ENCODE measurements at regions not wholly inside any gene's neighbourhood (a gene's known extent, or its start where the extent isn't known, plus 50 kb on each side); places are given as distances from the start of the nearest gene placed in this dataset.
A peak's percentile ranks its signal among the peaks of the same experiment; 100 is the strongest.

DNA sequence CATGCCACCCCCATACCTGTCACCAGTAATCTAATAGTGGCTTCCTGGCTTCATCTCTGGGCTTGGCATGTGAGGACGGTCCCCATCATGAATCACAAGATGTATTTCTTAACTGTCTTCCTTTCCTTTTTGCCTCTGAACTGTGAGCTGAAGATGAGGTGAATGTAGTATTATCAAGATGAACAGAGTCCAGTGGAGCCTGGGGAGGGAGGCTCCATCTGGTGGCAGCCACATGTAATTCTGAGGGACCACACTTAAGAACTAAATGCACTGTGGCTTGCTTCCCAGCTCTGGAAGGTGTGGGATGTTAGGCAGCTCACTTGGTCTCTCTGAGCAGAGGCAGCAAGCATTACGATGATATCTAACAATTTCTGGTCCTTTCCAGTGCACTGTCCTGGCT lies 354.9 kb upstream of the ASIC2 start:
- DNase-seq (ENCODE audit: low read depth): no peak

DNA sequence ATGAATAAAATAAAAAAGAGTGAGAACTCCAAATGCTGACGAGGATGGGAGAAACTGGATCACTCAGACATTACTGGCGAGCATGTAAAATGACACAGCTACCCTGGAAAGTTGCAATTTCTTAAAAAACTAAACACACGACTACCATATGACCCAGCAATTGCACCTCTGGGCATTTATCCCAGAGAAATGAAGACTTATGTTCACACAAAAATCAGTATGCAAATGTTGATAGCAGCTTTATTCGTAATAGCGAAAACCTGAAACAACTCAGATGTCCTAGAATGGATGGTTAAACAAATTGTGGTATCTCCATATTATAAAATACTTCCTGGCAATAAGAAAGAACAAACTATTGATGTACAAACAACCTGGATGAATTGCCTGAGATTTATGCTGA lies 357.2 kb upstream of the ASIC2 start:
- no peak for DNase-seq (ENCODE audit: low read depth)

DNA sequence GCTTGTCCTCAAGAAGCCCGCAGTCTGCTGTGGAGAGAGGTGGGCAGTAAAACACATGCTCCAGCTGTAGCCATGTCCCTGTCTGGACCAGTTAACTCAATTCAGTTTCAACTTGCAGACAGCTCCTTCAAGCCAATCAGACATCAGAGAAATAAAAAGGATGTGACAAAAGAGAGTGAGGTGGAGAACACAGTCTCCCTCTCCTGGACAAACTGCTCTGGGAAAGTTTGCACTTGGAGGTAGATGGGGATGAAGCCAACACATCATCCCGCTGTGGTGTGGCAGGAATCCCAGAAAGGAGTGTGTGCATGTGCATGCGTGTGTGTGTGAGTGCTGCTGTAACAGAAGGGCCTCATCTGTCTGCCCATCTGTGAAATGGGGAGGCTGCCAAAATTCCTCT lies 358.6 kb upstream of the ASIC2 start:
- DNase-seq (ENCODE audit: low read depth): no peak

DNA sequence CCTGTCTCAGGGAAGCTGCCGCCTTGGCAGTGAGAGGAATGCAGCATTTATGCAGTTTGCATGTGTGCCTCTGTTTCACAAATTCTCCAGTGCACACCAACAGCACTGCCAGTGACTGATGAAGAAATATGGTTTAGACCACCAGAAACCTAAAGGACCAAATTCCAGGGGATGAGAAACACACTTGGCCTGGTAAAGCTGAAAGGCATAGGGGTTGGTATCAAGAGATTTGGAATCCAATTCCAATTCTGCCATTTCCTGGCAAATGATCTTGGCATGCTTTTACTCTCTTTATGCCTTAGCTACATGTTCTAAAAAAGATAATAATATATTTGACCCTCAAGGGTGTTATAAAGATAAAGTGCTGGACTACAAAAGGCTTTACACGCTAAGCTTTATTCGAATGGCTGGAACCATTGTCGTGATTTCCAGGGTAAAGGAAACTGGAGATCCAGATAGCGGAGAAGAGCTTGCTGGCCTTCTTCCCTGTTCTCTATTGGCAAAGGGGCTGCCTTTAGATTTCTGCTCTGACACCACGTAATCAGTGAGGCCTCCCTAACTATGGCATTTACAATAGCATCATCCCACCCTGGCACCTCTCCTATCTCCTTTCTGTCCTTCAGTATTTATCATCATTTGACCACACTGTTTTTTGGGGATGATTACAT lies 359.8 kb upstream of the ASIC2 start:
- no peak for DNase-seq (ENCODE audit: low read depth)

GRCh38 chr17:33653399-33653788 lies 360.3 kb upstream of the ASIC2 start:
- DNase-seq (ENCODE audit: low read depth): no peak

GRCh38 chr17:33657181-33657580 lies 364.1 kb upstream of the ASIC2 start:
- no peak for DNase-seq (ENCODE audit: low read depth)

GRCh38 chr17:33661975-33662374 lies 368.9 kb upstream of the ASIC2 start:
- DNase-seq (ENCODE audit: low read depth): no peak

DNA sequence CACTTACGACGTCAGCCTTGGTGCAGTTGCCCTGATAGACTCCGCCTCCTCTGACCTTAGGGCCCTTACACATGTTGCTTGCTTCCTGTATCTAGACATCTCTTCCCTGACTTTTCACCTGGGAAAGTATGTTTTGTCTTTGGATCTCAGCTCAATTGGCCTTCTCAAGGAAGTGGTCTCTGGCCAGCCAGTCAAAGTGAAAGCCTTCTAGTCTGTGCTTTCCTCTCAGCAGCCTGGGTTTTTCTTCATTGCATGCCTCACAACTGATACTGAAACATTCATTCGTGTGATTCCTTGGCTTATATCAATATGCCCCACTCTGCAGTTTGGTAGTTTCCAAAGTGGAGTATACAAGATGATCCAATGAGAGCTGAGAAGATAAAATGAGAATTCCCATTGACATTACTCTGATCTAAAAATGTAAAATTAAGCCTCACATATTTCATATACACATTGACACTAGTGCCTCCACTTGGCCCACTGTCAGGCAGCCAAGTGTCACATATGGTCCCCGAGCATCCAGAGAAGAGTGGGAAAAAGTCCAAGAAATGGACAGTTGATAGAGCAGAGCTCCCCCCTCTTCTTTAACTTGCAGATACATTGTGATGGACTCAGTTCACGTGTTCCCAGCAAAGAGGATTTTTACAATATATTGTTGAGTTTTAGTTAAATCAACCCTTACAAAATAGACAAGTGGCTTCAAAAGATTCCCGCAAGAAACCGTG lies 371.2 kb upstream of the ASIC2 start:
- DNase-seq (ENCODE audit: low read depth): no peak

- DNase-seq (ENCODE audit: low read depth): no peak
These were observed 374.0 kb upstream of the ASIC2 start for GRCh38 chr17:33667052-33667509.

DNA sequence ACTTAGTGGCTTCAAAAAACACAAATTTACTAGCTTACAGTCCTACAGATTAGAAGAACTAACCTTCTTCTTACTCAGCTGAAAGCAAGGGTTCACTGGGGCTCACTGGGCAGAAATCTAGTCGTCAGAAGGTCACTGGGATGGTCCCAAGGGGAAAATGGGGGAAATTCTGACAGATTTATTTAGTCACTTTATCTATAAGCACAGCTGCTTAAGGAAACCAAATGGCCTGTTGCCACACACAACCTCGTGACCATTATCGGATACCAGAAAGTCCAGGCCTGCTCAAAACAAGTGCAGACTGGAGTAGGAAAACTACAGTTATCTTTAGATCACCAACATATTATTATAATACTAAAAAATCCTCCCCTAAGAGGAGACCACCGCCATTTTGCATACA lies 374.6 kb upstream of the ASIC2 start:
- no peak for DNase-seq (ENCODE audit: low read depth)

- no peak for DNase-seq (ENCODE audit: low read depth)
These were observed 375.4 kb upstream of the ASIC2 start for GRCh38 chr17:33668516-33668915.

DNA sequence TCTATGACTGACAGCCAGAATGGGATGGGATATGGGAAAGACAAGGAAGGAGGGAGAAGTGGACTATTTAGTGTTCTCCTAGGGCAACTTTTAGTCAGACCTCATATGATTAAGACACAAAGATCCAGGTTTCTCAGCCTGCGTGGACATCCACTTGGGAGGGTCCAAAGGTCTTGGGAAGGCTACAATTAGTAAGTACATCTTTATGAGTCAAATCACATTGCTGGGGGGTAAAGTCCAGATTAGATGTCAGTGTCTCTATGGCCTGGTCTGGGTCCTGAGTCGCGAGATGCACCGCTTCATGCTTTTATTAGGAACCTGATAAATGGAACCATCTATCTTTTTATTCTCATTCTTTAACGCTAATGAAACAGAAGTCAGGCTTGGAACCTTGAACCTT lies 378.4 kb upstream of the ASIC2 start:
- no peak for DNase-seq (ENCODE audit: low read depth)

- peak; percentile 16 for DNase-seq (ENCODE audit: low read depth)
These were observed 381.6 kb upstream of the ASIC2 start for GRCh38 chr17:33674685-33675084.

DNA sequence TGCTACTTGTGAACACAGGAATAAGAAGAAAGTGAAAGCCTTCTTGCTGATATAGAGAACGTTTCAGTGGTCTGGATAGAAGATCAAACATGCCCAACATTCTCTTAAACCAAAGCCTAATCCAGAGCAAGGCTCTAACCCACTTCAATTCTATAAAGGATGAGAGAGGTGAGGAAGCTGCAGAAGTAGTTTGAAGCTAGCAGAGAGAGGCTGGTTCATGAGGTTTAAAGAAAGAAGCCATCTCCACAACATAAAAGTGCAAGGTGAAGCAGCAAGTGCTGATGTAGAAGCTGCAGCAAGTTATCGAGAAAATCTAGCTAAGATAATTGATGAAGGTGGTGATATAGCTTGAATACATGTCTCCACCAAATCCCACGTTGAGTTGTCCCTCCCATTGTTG lies 383.3 kb upstream of the ASIC2 start:
- no peak for DNase-seq (ENCODE audit: low read depth)

GRCh38 chr17:33679595-33679994 lies 386.5 kb upstream of the ASIC2 start:
- no peak for DNase-seq (ENCODE audit: low read depth)

- no peak for DNase-seq (ENCODE audit: low read depth)
These were observed 387.4 kb upstream of the ASIC2 start for GRCh38 chr17:33680472-33680871.

GRCh38 chr17:33682599-33682998 lies 389.5 kb upstream of the ASIC2 start:
- no peak for DNase-seq (ENCODE audit: low read depth)

DNA sequence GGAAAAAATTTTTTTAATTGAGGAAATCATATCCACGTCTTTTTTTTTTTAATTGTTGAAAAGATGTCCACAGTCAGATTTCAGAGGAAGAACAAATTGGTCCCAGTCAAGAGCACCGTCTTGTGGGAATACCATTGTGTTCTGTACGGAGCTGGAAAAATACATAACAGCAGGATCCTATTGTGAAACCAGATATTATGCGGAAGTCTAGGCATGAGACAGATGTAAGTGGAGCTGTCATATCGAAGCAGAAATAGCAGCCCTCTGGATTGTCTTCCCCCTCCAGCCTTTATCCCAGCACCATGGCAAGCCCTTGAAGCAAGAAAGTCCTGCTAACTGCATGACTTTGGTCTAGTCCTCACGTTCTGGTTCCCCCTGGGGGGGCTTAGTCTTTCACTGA lies 391.6 kb upstream of the ASIC2 start:
- DNase-seq (ENCODE audit: low read depth): no peak

- DNase-seq (ENCODE audit: low read depth): no peak
These were observed 393.1 kb upstream of the ASIC2 start for GRCh38 chr17:33686171-33686570.

DNA sequence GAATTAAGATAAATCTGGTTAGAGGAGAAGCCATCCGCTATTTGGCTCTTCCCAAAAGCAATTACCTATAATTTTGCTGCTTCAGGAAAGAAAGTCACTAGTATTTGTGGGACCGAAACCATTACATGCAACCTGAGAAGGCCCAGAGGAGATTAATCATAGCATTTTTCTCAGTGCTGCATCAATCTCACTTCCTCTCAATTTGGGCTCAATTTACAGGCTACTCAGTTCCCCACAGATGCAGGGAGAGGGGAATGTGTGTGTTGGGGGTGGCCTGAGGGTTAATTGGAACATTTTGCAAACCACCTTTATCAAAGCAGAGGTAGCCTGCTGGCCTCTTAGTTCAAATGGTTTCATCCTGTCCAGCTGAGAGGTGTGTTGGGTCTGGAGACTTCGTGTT lies 394.7 kb upstream of the ASIC2 start:
- no peak for DNase-seq (ENCODE audit: low read depth)

DNA sequence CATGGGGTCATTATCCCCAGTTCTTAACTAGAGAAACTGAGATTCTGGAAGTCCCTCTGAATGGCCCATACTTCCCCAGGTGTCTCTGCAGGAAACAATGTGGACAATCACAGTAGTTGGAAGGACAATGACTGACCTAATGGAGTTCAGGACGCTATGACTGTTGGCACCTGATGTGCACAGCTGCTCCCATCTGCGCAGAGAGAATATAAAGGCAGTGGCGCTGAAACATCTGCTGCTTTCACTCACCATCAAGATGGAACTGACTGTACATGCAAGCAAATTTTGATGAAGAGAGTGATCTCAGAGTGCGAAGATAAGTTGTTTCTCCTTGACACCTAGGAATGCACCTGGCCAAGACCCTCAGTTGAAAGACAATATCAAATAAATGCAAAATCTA lies 395.7 kb upstream of the ASIC2 start:
- no peak for DNase-seq (ENCODE audit: low read depth)

- DNase-seq (ENCODE audit: low read depth): no peak
These were observed 396.6 kb upstream of the ASIC2 start for GRCh38 chr17:33689725-33690124.

- DNase-seq (ENCODE audit: low read depth): no peak
These were observed 402.3 kb upstream of the ASIC2 start for GRCh38 chr17:33695431-33695830.

DNA sequence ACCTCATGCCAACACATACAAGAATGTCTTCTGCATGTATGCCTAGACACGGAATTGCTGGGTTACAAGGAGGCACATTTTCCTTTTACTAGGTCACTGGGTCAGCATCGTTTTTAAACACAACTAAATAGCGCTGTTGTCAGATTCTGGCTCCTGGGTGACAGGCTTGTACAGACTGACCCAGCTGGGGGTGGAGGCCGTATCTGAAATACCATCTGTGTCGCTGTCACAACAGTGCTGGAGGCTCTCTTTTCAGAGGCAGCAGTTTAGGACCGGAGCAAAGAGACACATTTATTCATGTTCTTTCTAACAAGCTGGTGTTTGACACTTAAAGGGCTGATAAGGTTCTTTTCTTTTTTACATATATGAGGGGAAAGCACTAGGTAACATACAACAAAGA lies 403.0 kb upstream of the ASIC2 start:
- DNase-seq (ENCODE audit: low read depth): no peak

Measured in stimulated activated CD8-positive, alpha-beta memory T cell treated with anti-CD3 and anti-CD28 coated beads, Interleukin-7, amount 100 ng/mL, for 24 hours (primary cell).